CD4-positive, alpha-beta T cell treated with Interleukin-6 at 100 ng/mL for 8 hours (primary cell): ENCODE measurements at regions not wholly inside any gene's neighbourhood (a gene's known extent, or its start where the extent isn't known, plus 50 kb on each side); places are given as distances from the start of the nearest gene placed in this dataset.

ENCODE experiments used
- DNase-seq: peaks from one replicate; pipeline ENCODE4 v3.0.0-alpha.2; 2020; ENCODE audit warnings: mixed read lengths, low spot score

GRCh38 chr3:39000008-39000450 lies 51.7 kb downstream of the SCN11A start:
- DNase-seq: no peak

- no peak for DNase-seq
These were observed 53.7 kb downstream of the SCN11A start for GRCh38 chr3:38998086-38998485.

- DNase-seq: no peak
These were observed 55.6 kb downstream of the SCN11A start for GRCh38 chr3:38996193-38996592.

- no peak for DNase-seq
These were observed 57.5 kb downstream of the SCN11A start for GRCh38 chr3:38994251-38994650.

GRCh38 chr3:38992117-38992760 lies 59.5 kb downstream of the SCN11A start:
- no peak for DNase-seq

GRCh38 chr3:38990621-38991020 lies 61.1 kb downstream of the SCN11A start:
- no peak for DNase-seq

GRCh38 chr3:38989917-38990510 lies 61.7 kb downstream of the SCN11A start:
- no peak for DNase-seq

GRCh38 chr3:38988955-38989354 lies 62.8 kb downstream of the SCN11A start:
- DNase-seq: no peak

- no peak for DNase-seq
These were observed 64.3 kb downstream of the SCN11A start for GRCh38 chr3:38987456-38987855.

- DNase-seq: no peak
These were observed 64.8 kb downstream of the SCN11A start for GRCh38 chr3:38986901-38987300.

GRCh38 chr3:38985981-38986380 lies 65.8 kb downstream of the SCN11A start:
- DNase-seq: no peak

- DNase-seq: no peak
These were observed 66.2 kb downstream of the SCN11A start for GRCh38 chr3:38985581-38985980.

- no peak for DNase-seq
These were observed 67.0 kb downstream of the SCN11A start for GRCh38 chr3:38984731-38985130.

- no peak for DNase-seq
These were observed 67.6 kb downstream of the SCN11A start for GRCh38 chr3:38984110-38984509.

- no peak for DNase-seq
These were observed 70.8 kb downstream of the SCN11A start for GRCh38 chr3:38980938-38981337.

GRCh38 chr3:38978729-38979128 lies 73.0 kb downstream of the SCN11A start:
- DNase-seq: no peak

GRCh38 chr3:38970851-38971638 lies 80.7 kb downstream of the SCN11A start:
- DNase-seq: no peak

GRCh38 chr3:38969317-38970235 lies 82.2 kb downstream of the SCN11A start:
- DNase-seq: no peak

- no peak for DNase-seq
These were observed 82.9 kb downstream of the SCN11A start for GRCh38 chr3:38968891-38969290.

- no peak for DNase-seq
These were observed 83.3 kb downstream of the SCN11A start for GRCh38 chr3:38968403-38968802.

- no peak for DNase-seq
These were observed 84.1 kb downstream of the SCN11A start for GRCh38 chr3:38967693-38967989.
